Endothelial cell of umbilical vein (primary cell): ENCODE measurements at regions not wholly inside any gene's neighbourhood (a gene's known extent, or its start where the extent isn't known, plus 50 kb on each side); places are given as distances from the start of the nearest gene placed in this dataset.

Experiments used
- BruUV-seq: library from RNA; stranded (reverse); fragments of 400-500 nt; replicated peaks from 2 replicates; lab custom pipeline; 2021; lab: Mats Ljungman, UMichigan
- CTCF ChIA-PET: fragments of 300-600, 350-600 bp; sonication (Branson Sonifier 250); formaldehyde crosslinking; loops from one replicate; lab custom pipeline; 2021; ENCODE audit warnings: antibody characterized with exemption, inconsistent platforms; lab: Charles Lee
- POLR2A ChIA-PET: fragments of 300-600, 350-600 bp; sonication (Branson Sonifier 250); formaldehyde crosslinking; loops from one replicate; lab custom pipeline; 2021; ENCODE audit warnings: antibody characterized with exemption, inconsistent platforms; lab: Charles Lee
- DNase-seq: peaks from one replicate; pipeline ENCODE4 v3.0.0-alpha.2; 2011; ENCODE audit warnings: low read depth, low spot score
- FAIRE-seq: peaks from 2 replicates; lab custom pipeline; 2011; peaks lifted over from hg19 to GRCh38; lab: Jason Lieb, UNC
- H2AFZ ChIP-seq: 2 replicates; pipeline ENCODE4 v1.6.0; 2012; ENCODE audit warnings: low read depth, low read length, control low read depth, inconsistent platforms
- H3K27ac ChIP-seq: 2 replicates; pipeline ENCODE4 v1.5.1; 2011; ENCODE audit warnings: low read depth, mild to moderate bottlenecking, control low read depth, low read length, moderate library complexity; ENCODE audit not compliant: insufficient read depth
- H3K27me3 ChIP-seq, 2 experiments: 2 replicates each; pipeline versions ENCODE4 v1.6.0 to v1.6.1; 2011; ENCODE audit warnings: low read length in 2 of 2, mixed read lengths in 1 of 2; ENCODE audit not compliant: control insufficient read depth in 2 of 2, insufficient read depth in 2 of 2
- H3K36me3 ChIP-seq, 2 experiments: 2 replicates in 1 of 2; 3 replicates in 1 of 2; pipeline ENCODE4 v1.5.1; 2011; ENCODE audit warnings: low read length in 2 of 2, mild to moderate bottlenecking in 1 of 2, moderate library complexity in 1 of 2; ENCODE audit not compliant: control insufficient read depth in 2 of 2, insufficient read depth in 2 of 2; ENCODE audit errors: extremely low read depth in 1 of 2
- H3K4me1 ChIP-seq: 3 replicates; pipeline ENCODE4 v1.5.1; 2011; ENCODE audit warnings: mild to moderate bottlenecking, low read length; ENCODE audit not compliant: control insufficient read depth, insufficient read depth; ENCODE audit errors: extremely low read depth
- H3K4me2 ChIP-seq: 2 replicates; pipeline ENCODE4 v1.6.1; 2011; ENCODE audit warnings: low read length, control low read depth, mixed read lengths; ENCODE audit not compliant: insufficient read depth
- H3K4me3 ChIP-seq, 3 experiments: fragments of 200-600 bp in 1 of 3; sonication (generic), shearing (Covaris generic) in 1 of 3; replicated peaks in 1 of 3; 2 replicates each; pipeline ENCODE4 v1.5.1; 2011 to 2016; ENCODE audit warnings: control low read depth in 3 of 3, low read length in 3 of 3, mild to moderate bottlenecking in 2 of 3, inconsistent platforms in 1 of 3, low read depth in 1 of 3, moderate library complexity in 1 of 3; ENCODE audit not compliant: insufficient read depth in 1 of 3
- H3K79me2 ChIP-seq: 2 replicates; pipeline ENCODE4 v1.6.0; 2012; ENCODE audit warnings: low read length, inconsistent platforms; ENCODE audit not compliant: control insufficient read depth, insufficient read depth
- H3K9ac ChIP-seq: replicated peaks from 2 replicates; pipeline ENCODE3; 2011; ENCODE audit warnings: low read length, control low read depth; ENCODE audit not compliant: insufficient read depth; ENCODE audit errors: extremely low read depth
- H3K9me1 ChIP-seq: replicated peaks from 3 replicates; pipeline ENCODE4 v1.6.0; 2011; ENCODE audit warnings: mild to moderate bottlenecking, low read length; ENCODE audit not compliant: control insufficient read depth, insufficient read depth; ENCODE audit errors: extremely low read depth
- H3K9me3 ChIP-seq: replicated peaks from 2 replicates; pipeline ENCODE4 v1.5.1; 2012; ENCODE audit warnings: low read length, inconsistent platforms; ENCODE audit not compliant: control insufficient read depth, insufficient read depth
- H4K20me1 ChIP-seq: replicated peaks from 2 replicates; pipeline ENCODE3; 2011; ENCODE audit warnings: mild to moderate bottlenecking, low read length; ENCODE audit not compliant: control insufficient read depth, insufficient read depth; ENCODE audit errors: extremely low read depth
- CTCF ChIP-seq, 2 donors: IDR thresholded peaks; 1 replicate in 1 of 2; 2 replicates in 1 of 2; pipeline ENCODE4 v1.5.1; 2011; ENCODE audit warnings: low read length in 2 of 2, mild to moderate bottlenecking in 2 of 2, moderate library complexity in 2 of 2, control low read depth in 1 of 2, inconsistent platforms in 1 of 2, low read depth in 1 of 2; ENCODE audit not compliant: insufficient read depth in 1 of 2; ENCODE audit errors: extremely low read depth in 1 of 2
- EZH2 ChIP-seq: IDR thresholded peaks from 2 replicates; pipeline ENCODE4 v1.6.1; 2012; ENCODE audit warnings: borderline replicate concordance, low read depth, mild to moderate bottlenecking, moderate library complexity, low read length, inconsistent platforms; ENCODE audit not compliant: severe bottlenecking
- FOS ChIP-seq: IDR thresholded peaks from 2 replicates; pipeline ENCODE4 v1.6.1; 2011; ENCODE audit warnings: mild to moderate bottlenecking, low read length, moderate library complexity, borderline replicate concordance; ENCODE audit not compliant: insufficient read depth
- GATA2 ChIP-seq: IDR thresholded peaks from 2 replicates; pipeline ENCODE4 v1.7.0; 2011; ENCODE audit warnings: low read depth, mild to moderate bottlenecking, moderate library complexity, mixed read lengths, low read length; ENCODE audit not compliant: insufficient read length, insufficient read depth
- JUN ChIP-seq: IDR thresholded peaks from 2 replicates; pipeline ENCODE4 v1.6.1; 2011; ENCODE audit warnings: borderline replicate concordance, low read depth; ENCODE audit not compliant: insufficient read length, insufficient read depth
- MAX ChIP-seq: IDR thresholded peaks from 2 replicates; pipeline ENCODE4 v1.6.1; 2011; ENCODE audit not compliant: insufficient read depth, insufficient read length
- MYC ChIP-seq: IDR thresholded peaks from one replicate; pipeline ENCODE4 v1.6.1; 2011; ENCODE audit warnings: mild to moderate bottlenecking, low read depth, low read length
- POLR2A ChIP-seq: IDR thresholded peaks from 2 replicates; pipeline ENCODE4 v1.6.1; 2012; ENCODE audit warnings: low read depth, mild to moderate bottlenecking, control low read depth, low read length
- POLR2AphosphoS5 ChIP-seq: IDR thresholded peaks from 2 replicates; pipeline ENCODE4 v1.6.1; 2012; ENCODE audit warnings: low read depth, mild to moderate bottlenecking, control low read depth, low read length, moderate library complexity; ENCODE audit not compliant: insufficient read depth
- dilution Hi-C: fragments of 300-500 bp; cut with MboI; formaldehyde crosslinking; loops from one replicate; pipeline ENCODE4 v1.15.0; 2019; ENCODE audit warnings: low sequenced_read_pairs; ENCODE audit not compliant: extremely low pct_ligation_motif_present
- intact Hi-C: fragments of 100-400 bp; cut with micrococcal nuclease; formaldehyde crosslinking; loops from one replicate; pipeline ENCODE4 v1.10.0; 2022

- BruUV-seq: no TSS peak
- Histone ChIP-seq H3K9me3 (no peaks in the 10 kb centered on the region), H3K36me3 (no peaks in the 10 kb centered on the region), H3K4me1 (no peaks in the 10 kb centered on the region), H3K9ac (no peak overlapping the region), H3K4me2 (no peak overlapping the region), H4K20me1 (no peaks in the 10 kb centered on the region), H3K27ac (no peak overlapping the region), H3K4me3 (no peak overlapping the region), H3K27me3 (no peaks in the 10 kb centered on the region), H2AFZ (no peak overlapping the region), H3K79me2 (no peaks in the 10 kb centered on the region), H3K9me1 (no peaks in the 10 kb centered on the region)
- dilution Hi-C loops (no loop called here), intact Hi-C loops (no loop called here)
- POLR2A ChIA-PET: no interaction called here
- CTCF ChIA-PET: no interaction called here
- TF ChIP-seq EZH2 (no peak), MYC (no peak), CTCF (IDR thresholded peaks at IDR 0.05; ENCODE audit: extremely low read depth in 1 of 2, insufficient read depth in 1 of 2, low read depth in 1 of 2, low read length in 2 of 2) (no peak), JUN (no peak), POLR2AphosphoS5 (no peak), GATA2 (no peak), FOS (no peak), MAX (no peak), POLR2A (no peak)
- FAIRE-seq: no peak
- DNase-seq: no peak
These were observed 377.7 kb upstream of the MAP2 start for GRCh38 chr2:209046163-209046562.
